ENCODE measurements at regions not wholly inside any gene's neighbourhood (a gene's known extent, or its start where the extent isn't known, plus 50 kb on each side); places are given as distances from the start of the nearest gene placed in this dataset.

GRCh38 chr3:117761703-117762620 lies 1052.4 kb downstream of the TUSC7 start:
- TF ChIP-seq EZH2 (IDR thresholded peaks at IDR 0.05; ENCODE audit: insufficient read depth, poor library complexity, severe bottlenecking): no peak
- no peak for TF ChIP-seq EZH2phosphoT487 (IDR thresholded peaks at IDR 0.05; ENCODE audit: insufficient read depth, low read depth)

Data from GM23248 (cell line).